ENCODE measurements at regions not wholly inside any gene's neighbourhood (a gene's known extent, or its start where the extent isn't known, plus 50 kb on each side); places are given as distances from the start of the nearest gene placed in this dataset.

DNA sequence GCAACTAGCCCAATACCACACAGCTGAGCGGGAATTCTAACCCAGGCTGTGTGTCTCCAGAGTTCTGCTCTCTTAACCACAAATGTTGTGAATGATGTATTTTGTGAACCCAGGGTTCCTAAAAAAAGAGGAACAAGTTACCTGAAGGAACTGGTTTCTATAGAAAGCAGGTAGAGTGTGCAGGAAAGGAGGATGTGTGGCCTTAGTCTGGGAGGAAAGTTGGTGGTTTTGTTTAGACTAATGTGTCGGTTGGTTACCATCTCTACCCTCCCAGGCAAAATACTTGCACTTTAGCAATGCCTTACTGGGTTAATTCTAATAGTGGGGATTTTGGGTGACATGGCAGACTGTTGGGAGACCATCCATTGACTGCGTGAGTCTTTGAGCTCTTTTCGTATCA is 143.3 kb downstream of the SCP2D1 start:
- TF ChIP-seq POLR2A (IDR thresholded peaks at IDR 0.05), result no peak
- TF ChIP-seq, protein P1, sequence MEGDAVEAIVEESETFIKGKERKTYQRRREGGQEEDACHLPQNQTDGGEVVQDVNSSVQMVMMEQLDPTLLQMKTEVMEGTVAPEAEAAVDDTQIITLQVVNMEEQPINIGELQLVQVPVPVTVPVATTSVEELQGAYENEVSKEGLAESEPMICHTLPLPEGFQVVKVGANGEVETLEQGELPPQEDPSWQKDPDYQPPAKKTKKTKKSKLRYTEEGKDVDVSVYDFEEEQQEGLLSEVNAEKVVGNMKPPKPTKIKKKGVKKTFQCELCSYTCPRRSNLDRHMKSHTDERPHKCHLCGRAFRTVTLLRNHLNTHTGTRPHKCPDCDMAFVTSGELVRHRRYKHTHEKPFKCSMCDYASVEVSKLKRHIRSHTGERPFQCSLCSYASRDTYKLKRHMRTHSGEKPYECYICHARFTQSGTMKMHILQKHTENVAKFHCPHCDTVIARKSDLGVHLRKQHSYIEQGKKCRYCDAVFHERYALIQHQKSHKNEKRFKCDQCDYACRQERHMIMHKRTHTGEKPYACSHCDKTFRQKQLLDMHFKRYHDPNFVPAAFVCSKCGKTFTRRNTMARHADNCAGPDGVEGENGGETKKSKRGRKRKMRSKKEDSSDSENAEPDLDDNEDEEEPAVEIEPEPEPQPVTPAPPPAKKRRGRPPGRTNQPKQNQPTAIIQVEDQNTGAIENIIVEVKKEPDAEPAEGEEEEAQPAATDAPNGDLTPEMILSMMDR (IDR thresholded peaks at IDR 0.05 in 8 of 11, conservative IDR thresholded peaks at IDR 0.05 in 3 of 11), result no peak
